ENCODE measurements at regions not wholly inside any gene's neighbourhood (a gene's known extent, or its start where the extent isn't known, plus 50 kb on each side); places are given as distances from the start of the nearest gene placed in this dataset.

GRCh38 chr1:221874285-221875003 lies 132.6 kb upstream of the DUSP10 start:
- TF ChIP-seq CTCF (IDR thresholded peaks at IDR 0.05) (no peak), POLR2A (IDR thresholded peaks at IDR 0.05) (no peak)

Measured in uterus (tissue), 2 donors.